ENCODE measurements at regions not wholly inside any gene's neighbourhood (a gene's known extent, or its start where the extent isn't known, plus 50 kb on each side); places are given as distances from the start of the nearest gene placed in this dataset.

DNA sequence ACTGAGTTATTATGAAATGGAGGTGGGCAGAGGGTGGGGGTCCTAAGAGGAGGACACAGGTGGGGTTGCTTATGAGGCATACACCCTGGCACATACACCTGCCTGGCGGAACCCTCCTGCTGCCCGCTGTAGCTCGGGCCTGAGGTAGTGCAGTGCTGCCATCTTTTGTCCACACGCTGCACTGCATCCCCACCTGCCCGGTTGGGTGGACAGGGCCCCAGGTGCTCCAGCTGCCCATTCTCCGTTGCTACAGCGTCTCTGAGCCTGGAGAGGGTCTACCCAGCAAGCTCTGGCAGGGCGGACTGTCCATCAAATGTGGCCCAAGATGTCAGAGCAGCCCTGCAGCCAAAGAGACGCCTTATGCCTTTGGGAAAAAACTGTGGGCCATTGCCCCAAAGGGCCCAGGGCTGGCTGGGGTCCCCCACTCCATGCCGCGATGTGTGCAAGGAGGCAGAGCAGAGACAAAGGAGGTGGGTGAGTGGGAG lies 131.2 kb downstream of the BUD13 start:
- DNase-seq: no peak

DNA sequence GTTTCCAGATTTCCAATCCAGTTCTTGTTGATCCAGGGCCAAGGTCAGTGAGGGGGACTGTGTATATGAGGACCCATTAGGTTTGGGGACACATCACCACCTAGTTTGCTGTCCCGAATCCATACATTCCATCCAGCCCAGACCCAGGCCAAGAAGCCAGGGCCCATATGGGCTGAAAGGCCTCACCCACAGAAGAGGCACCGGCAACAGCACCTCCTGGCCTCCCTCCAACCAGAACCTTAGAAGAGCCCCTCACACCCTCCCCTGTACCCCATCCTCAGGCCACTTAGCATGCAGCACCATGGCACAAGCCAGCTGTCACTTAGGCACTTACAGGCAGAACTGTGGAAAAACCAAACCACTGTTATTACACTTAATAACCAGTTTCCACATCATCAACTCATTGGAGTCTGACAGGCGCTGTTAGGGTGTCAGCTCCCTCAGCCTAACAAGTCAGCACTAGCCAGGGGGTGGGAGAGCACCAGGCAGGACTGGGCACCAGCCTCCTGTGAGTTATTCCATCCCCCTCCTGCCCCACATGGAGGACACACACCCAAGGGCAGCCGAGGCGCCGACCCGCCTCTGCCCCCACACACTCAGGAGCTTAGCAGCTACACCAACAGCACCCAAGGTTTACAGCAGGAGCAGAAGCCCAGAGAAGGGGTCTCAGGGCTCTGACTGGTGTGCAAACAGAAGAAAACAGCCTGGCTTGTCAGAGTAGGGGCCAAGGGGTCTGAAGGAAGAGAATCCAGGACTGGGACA lies 132.0 kb downstream of the BUD13 start:
- no peak for DNase-seq

GRCh38 chr11:116638463-116638862 lies 134.3 kb downstream of the BUD13 start:
- no peak for DNase-seq

GRCh38 chr11:116637766-116638165 lies 135.0 kb downstream of the BUD13 start:
- no peak for DNase-seq

- no peak for DNase-seq
Observed at GRCh38 chr11:116636341-116636929, 136.4 kb downstream of the BUD13 start.

- no peak for DNase-seq
Observed at GRCh38 chr11:116631201-116631600, 141.6 kb downstream of the BUD13 start.

DNA sequence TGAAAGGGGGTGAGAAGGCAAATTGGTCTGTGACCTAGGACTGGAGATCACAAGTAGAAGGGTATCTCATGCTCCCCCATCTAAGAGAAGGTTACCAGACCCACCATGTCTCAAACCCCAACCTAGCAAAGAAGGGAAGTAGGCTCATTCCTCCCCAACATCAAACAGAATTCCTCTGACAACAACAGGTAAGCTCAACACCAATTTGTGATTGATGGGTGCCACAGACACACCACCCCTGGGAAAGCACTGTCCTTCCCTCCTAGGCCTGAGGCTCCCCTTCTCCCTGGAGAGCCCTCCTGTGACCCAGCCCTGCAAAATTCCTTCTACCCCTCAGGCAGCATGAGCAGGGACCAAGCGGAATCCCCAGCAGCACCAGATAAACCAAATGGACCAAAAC lies 154.3 kb downstream of the BUD13 start:
- no peak for DNase-seq

DNA sequence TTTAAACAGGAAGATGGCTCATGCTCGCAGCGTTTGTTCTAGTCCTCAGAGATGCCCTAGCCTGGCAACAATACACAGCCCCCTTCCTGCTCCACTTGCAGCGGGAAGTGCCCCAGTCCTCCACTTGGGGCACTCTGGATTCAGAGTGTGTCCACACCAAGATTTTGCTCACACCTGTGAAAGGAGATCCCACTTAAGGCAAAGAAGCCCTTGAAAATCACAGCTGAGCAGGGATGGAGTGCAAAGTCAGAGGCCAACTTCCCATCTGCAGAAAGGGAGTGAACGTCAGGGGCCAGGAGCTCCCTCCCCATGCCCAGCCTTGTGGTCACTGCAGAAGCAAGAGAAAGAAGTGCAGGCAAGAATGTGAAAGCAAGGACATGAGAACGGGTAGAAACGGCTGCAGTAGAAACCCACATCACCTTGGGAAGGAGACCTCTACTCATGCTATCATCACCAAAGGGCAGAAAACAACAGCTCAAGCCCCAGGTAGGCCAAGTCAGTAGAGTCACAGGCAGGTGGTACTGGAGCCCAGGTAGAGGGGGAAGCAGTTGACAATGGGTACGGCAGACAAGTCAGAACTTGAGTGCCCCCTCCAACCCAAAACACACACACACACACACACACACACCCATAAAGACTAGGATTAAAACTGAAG lies 157.4 kb downstream of the BUD13 start:
- no peak for DNase-seq

DNA sequence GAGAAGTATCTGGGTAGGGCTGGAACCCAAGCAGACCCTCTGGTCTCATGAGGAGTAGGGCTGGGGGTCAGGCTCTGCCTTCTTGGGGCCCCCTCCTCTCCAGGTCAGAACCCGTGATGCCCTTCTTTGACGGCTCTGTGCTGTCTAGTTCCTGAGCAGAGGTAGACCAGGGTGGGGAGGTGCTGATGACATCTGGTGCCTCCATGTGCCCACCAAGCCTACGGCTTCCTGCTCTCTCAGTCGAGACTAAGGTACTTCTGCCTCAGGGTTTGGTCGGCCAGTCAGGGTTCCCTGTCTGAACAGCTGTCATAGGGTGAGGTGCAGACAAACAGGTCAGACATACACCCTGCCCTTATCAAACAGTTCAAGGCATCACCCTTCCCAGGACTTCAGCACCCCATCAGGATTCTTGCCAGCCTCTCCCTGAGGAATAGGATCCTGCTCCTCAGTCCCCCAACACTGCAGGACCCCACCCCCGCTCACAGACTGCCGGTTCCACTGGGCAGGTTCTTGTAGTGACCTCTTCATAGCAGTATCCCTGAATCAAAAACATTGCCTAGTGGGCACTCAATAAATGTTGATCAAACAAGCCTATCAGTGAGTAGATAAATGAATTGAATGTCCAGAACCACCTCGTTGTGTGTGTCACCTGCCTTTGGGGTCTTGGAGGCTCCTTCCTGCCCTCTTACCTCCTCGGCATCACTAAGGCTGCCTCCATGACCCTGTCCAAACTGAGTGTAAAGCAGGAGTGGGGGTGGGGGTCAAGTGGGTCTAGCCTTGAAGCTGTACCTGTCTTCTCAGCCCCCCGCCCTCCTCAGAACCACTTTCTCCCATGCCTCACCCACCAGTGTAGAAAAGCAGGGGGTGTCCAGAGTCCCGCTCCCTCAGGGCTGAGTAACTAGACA lies 158.2 kb downstream of the BUD13 start:
- DNase-seq: no peak

DNA sequence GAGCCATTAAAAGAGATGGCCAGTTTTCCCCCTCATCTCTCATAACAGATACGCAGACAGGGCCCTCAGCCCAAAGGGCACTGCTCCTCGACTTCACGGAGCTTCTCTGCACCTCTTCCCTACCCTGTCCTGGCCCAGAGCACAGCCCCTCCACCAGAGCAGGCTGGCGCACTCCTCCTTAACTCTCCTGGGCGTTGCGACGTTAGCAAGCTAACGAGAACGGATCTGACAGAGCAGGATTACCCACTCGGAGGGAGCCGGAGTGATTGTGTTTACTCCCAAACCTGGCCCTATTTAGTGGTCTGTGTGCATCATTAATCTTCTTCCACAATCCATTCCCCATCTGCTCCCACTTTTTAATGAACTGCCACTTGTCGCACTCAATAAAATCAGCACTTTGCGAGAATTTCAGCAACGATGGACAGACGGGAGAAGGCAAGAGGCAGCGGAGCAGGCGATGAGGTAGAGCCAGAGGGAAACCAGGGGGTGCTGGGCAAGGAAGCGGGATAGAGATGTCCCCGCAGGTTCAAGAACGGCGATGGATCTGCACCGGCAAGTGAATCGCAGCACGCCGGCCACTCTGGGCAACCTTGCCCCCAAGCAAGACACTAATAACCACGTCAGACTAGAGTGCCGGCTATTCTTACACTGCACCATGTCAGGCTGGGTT lies 159.4 kb downstream of the BUD13 start:
- no peak for DNase-seq

DNA sequence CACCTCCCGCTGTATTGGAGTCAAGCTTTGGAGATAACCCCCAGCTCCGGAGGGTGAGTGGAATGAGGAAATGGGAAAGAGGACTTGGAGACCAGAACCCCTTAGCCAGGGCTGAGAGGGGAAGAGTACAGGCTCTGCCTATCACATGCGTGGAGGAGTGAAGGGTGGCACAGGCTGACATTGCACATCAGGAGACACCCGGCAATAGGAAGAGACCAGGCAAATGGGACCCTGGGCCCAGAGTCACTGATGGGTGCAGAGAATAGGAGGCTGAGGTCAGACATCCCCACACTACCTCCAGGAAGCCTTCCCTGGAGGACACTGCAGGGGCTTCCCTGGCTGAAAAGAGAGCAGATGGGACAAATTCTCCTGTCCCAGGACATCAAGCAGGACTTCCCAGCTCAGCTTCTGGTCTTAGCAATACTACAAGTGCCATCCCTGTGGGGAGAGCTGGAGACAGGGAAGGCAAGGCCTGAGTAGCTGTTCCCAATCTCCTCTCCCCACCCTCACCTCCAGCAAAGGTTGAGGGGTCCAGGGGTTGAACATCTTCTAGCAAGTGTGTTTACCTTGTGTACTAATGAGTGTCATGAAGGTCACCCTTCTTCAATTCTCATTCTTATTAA lies 160.7 kb downstream of the BUD13 start:
- DNase-seq: no peak

DNA sequence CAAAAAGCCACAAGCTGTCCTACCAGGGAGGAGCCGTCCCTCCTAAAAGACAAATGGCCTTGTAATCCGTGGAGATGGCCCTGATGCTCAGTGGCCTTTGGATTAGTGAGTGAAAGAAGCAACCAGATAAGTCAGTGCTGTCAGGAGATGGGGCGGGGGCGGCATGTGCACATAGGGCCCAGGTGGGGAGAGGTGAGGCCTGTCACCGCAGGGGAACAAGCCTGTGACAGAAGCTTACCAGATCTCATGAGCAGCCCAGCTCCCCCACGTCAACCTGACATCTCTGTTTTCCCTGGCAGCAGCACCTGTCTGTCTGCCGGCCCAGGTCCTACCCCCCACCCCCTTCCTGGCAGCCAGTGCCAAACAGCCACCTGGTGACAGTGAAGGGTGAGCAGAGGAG lies 162.6 kb downstream of the BUD13 start:
- DNase-seq: no peak

DNA sequence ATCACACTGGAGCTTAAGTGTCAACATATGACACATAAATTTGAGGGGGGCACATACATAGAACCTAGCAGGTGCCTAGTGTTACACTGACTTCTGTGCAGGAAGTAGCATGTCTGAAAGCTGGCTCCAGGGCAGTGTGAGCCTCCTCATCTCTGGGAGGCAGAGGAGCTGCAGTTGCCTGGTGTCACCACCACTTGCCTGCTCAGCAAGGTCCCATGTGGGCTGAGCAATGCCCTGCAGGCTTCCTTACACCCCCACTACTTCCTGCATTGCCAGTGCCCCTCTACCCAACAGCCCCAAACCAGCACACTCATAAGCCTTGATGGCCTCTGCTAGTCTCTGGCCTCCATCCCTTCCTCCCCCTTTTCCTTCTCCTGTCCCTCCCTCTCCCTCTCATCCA lies 165.8 kb downstream of the BUD13 start:
- no peak for DNase-seq

DNA sequence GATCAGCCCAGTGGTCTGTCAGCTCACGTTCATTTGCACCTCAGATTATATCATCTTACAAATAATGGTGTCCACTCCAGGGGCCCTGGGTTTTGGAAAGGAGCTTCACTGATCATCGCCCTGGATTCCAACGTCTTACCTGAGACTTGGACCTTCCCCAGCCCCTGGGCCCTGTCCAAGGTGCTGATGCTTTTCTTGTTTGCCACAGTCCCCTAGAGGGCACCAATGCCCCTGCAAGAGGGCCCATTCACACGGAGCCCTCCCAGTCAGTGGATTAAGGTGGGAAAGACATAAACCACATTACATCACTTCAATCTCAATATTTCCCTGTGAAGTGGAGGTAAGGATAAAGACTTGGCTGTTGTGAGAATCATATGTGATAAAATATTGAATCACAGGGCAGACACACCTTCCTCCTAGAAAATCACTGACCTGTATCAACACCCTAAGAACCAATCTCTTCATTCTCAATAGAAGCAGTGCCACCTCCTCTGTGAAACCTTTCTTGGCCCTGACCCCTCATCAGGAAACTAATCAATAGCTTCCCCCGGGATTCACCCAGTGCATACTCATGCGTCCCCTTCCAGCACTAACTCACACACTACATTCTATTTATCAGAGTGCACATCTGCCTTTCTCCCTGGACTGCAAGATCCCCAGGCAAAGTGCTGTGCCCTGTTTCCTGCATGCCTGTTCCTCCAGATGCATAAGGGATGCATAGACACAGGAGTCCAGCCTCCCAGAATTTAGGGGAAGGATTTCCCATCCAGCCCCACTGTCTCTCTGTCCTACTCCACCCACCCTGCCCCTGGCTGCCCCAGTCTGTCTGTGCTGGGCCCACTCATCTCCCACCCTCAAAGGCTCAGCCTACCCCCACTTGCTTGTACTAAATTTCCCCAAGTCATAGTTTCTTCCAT lies 167.0 kb downstream of the BUD13 start:
- DNase-seq: no peak

GRCh38 chr11:116603728-116604323 lies 169.0 kb downstream of the BUD13 start:
- DNase-seq: no peak

GRCh38 chr11:116602637-116602942 lies 170.2 kb downstream of the BUD13 start:
- no peak for DNase-seq

GRCh38 chr11:116601814-116602636 lies 170.8 kb downstream of the BUD13 start:
- no peak for DNase-seq

GRCh38 chr11:116600930-116601329 lies 171.9 kb downstream of the BUD13 start:
- no peak for DNase-seq

DNA sequence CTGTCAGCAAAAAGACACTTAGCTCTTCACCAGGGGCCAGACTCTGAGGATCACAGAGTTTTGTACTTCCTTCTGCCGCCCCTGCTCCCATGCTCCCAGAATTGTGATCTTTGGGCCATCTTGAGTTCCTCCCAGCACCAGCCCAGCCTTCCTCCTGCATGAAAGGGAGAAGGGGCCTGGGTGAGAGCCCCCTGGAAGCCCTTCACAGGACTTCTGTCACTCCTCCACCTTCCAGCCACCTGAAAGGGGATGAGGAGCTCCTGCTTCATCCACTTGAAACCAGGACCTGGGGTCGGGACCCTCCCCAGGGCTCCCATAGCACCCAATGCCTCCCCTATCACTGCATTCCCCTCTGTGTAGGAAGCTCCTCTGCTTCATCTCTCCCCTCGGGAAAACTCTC lies 174.2 kb downstream of the BUD13 start:
- DNase-seq: no peak

DNA sequence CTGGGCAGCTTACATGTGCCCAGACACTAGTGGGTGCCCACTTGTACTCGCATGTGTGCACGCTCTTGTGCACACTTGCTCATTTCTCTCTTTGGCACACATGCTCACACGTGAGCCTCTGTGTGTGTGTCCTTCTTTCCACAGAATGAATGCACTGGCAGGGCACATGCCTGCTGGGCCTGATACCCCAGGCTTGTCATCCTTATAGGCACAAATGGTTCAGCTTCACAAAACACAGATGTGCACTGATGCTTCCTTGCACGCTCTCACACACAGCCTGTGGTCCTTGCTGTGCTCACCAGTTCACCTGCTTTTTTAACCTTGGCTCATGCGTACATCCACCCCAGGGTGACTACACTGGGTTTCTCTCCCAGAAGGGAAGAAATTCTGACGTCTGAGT lies 174.8 kb downstream of the BUD13 start:
- no peak for DNase-seq
